ENCODE measurements at regions not wholly inside any gene's neighbourhood (a gene's known extent, or its start where the extent isn't known, plus 50 kb on each side); places are given as distances from the start of the nearest gene placed in this dataset.

DNA sequence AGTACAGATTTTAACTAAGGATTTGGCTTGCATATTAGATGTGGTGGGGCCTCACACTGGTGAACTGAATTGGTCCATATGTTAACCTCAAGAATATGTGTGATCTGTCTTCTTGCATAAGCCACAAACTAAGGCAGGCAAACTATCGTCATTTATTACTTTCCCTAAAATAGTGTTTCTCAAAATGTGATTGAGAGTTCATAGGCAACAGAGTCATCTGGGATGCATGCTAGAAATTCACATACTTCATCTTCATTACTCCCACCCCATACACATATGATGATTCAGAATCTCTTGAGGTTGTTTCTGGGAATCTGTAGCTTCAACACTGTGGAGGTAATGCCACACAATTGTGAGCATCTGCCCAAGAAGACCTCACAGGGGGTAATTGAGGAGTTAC lies 822.8 kb upstream of the CDH2 start:
- TF ChIP-seq POU6F1 (CRISPR knock-in tag; IDR thresholded peaks at IDR 0.05; ENCODE audit: borderline replicate concordance, low read depth) (no peak), ZNF70 (CRISPR knock-in tag; IDR thresholded peaks at IDR 0.05) (no peak), ARNTL (CRISPR knock-in tag; IDR thresholded peaks at IDR 0.05; ENCODE audit: borderline replicate concordance, low read depth) (no peak), TCF4 (CRISPR knock-in tag; IDR thresholded peaks at IDR 0.05; ENCODE audit: borderline replicate concordance) (no peak), ZC3H10 (CRISPR knock-in tag; IDR thresholded peaks at IDR 0.05) (no peak), CSDC2 (CRISPR knock-in tag; IDR thresholded peaks at IDR 0.05) (no peak), RARB (CRISPR knock-in tag; IDR thresholded peaks at IDR 0.05) (no peak), PPARA (CRISPR knock-in tag; IDR thresholded peaks at IDR 0.05; ENCODE audit: borderline replicate concordance) (no peak), OSR1 (CRISPR knock-in tag; IDR thresholded peaks at IDR 0.05) (no peak), ISL1 (CRISPR knock-in tag; IDR thresholded peaks at IDR 0.05) (no peak), ZNF565 (CRISPR knock-in tag; conservative IDR thresholded peaks at IDR 0.05; ENCODE audit: low read depth) (no peak), ESRRG (CRISPR knock-in tag; IDR thresholded peaks at IDR 0.05) (no peak), ZNF8 (CRISPR knock-in tag; IDR thresholded peaks at IDR 0.05) (no peak), TOX (CRISPR knock-in tag; IDR thresholded peaks at IDR 0.05; ENCODE audit: borderline replicate concordance) (no peak)
- TF ChIP-seq, protein P1, sequence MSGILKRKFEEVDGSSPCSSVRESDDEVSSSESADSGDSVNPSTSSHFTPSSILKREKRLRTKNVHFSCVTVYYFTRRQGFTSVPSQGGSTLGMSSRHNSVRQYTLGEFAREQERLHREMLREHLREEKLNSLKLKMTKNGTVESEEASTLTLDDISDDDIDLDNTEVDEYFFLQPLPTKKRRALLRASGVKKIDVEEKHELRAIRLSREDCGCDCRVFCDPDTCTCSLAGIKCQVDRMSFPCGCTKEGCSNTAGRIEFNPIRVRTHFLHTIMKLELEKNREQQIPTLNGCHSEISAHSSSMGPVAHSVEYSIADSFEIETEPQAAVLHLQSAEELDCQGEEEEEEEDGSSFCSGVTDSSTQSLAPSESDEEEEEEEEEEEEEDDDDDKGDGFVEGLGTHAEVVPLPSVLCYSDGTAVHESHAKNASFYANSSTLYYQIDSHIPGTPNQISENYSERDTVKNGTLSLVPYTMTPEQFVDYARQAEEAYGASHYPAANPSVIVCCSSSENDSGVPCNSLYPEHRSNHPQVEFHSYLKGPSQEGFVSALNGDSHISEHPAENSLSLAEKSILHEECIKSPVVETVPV (CRISPR knock-in tag; IDR thresholded peaks at IDR 0.05) = no peak
- TF ChIP-seq, protein P2, sequence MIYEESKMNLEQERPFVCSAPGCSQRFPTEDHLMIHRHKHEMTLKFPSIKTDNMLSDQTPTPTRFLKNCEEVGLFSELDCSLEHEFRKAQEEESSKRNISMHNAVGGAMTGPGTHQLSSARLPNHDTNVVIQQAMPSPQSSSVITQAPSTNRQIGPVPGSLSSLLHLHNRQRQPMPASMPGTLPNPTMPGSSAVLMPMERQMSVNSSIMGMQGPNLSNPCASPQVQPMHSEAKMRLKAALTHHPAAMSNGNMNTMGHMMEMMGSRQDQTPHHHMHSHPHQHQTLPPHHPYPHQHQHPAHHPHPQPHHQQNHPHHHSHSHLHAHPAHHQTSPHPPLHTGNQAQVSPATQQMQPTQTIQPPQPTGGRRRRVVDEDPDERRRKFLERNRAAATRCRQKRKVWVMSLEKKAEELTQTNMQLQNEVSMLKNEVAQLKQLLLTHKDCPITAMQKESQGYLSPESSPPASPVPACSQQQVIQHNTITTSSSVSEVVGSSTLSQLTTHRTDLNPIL (CRISPR knock-in tag; IDR thresholded peaks at IDR 0.05; ENCODE audit: low read depth) = no peak
- TF ChIP-seq, protein P3, sequence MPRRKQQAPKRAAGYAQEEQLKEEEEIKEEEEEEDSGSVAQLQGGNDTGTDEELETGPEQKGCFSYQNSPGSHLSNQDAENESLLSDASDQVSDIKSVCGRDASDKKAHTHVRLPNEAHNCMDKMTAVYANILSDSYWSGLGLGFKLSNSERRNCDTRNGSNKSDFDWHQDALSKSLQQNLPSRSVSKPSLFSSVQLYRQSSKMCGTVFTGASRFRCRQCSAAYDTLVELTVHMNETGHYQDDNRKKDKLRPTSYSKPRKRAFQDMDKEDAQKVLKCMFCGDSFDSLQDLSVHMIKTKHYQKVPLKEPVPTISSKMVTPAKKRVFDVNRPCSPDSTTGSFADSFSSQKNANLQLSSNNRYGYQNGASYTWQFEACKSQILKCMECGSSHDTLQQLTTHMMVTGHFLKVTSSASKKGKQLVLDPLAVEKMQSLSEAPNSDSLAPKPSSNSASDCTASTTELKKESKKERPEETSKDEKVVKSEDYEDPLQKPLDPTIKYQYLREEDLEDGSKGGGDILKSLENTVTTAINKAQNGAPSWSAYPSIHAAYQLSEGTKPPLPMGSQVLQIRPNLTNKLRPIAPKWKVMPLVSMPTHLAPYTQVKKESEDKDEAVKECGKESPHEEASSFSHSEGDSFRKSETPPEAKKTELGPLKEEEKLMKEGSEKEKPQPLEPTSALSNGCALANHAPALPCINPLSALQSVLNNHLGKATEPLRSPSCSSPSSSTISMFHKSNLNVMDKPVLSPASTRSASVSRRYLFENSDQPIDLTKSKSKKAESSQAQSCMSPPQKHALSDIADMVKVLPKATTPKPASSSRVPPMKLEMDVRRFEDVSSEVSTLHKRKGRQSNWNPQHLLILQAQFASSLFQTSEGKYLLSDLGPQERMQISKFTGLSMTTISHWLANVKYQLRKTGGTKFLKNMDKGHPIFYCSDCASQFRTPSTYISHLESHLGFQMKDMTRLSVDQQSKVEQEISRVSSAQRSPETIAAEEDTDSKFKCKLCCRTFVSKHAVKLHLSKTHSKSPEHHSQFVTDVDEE (CRISPR knock-in tag; IDR thresholded peaks at IDR 0.05) = no peak
- ATAC-seq = no peak

- TF ChIP-seq RARB (CRISPR knock-in tag; IDR thresholded peaks at IDR 0.05) (no peak), CSDC2 (CRISPR knock-in tag; IDR thresholded peaks at IDR 0.05) (no peak), ZC3H10 (CRISPR knock-in tag; IDR thresholded peaks at IDR 0.05) (no peak), ZNF565 (CRISPR knock-in tag; conservative IDR thresholded peaks at IDR 0.05; ENCODE audit: low read depth) (no peak), ESRRG (CRISPR knock-in tag; IDR thresholded peaks at IDR 0.05) (no peak), ZNF70 (CRISPR knock-in tag; IDR thresholded peaks at IDR 0.05) (no peak), POU6F1 (CRISPR knock-in tag; IDR thresholded peaks at IDR 0.05; ENCODE audit: borderline replicate concordance, low read depth) (no peak), BACH2 (CRISPR knock-in tag; IDR thresholded peaks at IDR 0.05; ENCODE audit: borderline replicate concordance) (no peak), ZNF8 (CRISPR knock-in tag; IDR thresholded peaks at IDR 0.05) (no peak), TCF4 (CRISPR knock-in tag; IDR thresholded peaks at IDR 0.05; ENCODE audit: borderline replicate concordance) (no peak), ISL1 (CRISPR knock-in tag; IDR thresholded peaks at IDR 0.05) (no peak), ARNTL (CRISPR knock-in tag; IDR thresholded peaks at IDR 0.05; ENCODE audit: borderline replicate concordance, low read depth) (no peak), PPARA (CRISPR knock-in tag; IDR thresholded peaks at IDR 0.05; ENCODE audit: borderline replicate concordance) (no peak)
- TF ChIP-seq, protein P2 (CRISPR knock-in tag; IDR thresholded peaks at IDR 0.05; ENCODE audit: low read depth) = no peak
- ATAC-seq = peak; percentile 68
Measured at GRCh38 chr18:28995319-28995718, 818.4 kb upstream of the CDH2 start.

Measured in SK-N-SH treated with all-trans-retinoic acid at 6 μM for 48 hours (cell line).